ENCODE measurements at regions not wholly inside any gene's neighbourhood (a gene's known extent, or its start where the extent isn't known, plus 50 kb on each side); places are given as distances from the start of the nearest gene placed in this dataset.

GRCh38 chr5:61596265-61596664, 264.2 kb downstream of the ZSWIM6 start:
- Mint-ChIP-seq H3K4me3 (ENCODE audit: low read depth) (no peak overlapping the region), H3K36me3 (ENCODE audit: low read depth) (no peaks in the 10 kb centered on the region), H3K27ac (no peak overlapping the region), H3K9me3 (no peaks in the 10 kb centered on the region), H3K27me3 (ENCODE audit: low read depth) (peaks cover 10% of the 10 kb centered on the region), H3K4me1 (ENCODE audit: low read depth) (no peaks in the 10 kb centered on the region)
- intact Hi-C loops (cut with micrococcal nuclease): no loop called here
- no peak for DNase-seq (ENCODE audit: low spot score)

- no peak overlapping the region for H3K27ac Mint-ChIP-seq
- H3K4me3 Mint-ChIP-seq (ENCODE audit: low read depth): no peak overlapping the region
- no peaks in the 10 kb centered on the region for H3K9me3 Mint-ChIP-seq
- intact Hi-C loops (cut with micrococcal nuclease): no loop called here
- H3K27me3 Mint-ChIP-seq (ENCODE audit: low read depth): peaks cover 10% of the 10 kb centered on the region
- H3K36me3 Mint-ChIP-seq (ENCODE audit: low read depth): no peaks in the 10 kb centered on the region
- DNase-seq (ENCODE audit: low spot score): no peak
- no peaks in the 10 kb centered on the region for H3K4me1 Mint-ChIP-seq (ENCODE audit: low read depth)
Measured at GRCh38 chr5:61597684-61598083, 265.6 kb downstream of the ZSWIM6 start.

- Mint-ChIP-seq H3K4me3 (ENCODE audit: low read depth) (no peak overlapping the region), H3K36me3 (ENCODE audit: low read depth) (no peaks in the 10 kb centered on the region), H3K27ac (no peak overlapping the region), H3K4me1 (ENCODE audit: low read depth) (no peaks in the 10 kb centered on the region), H3K27me3 (ENCODE audit: low read depth) (peaks cover 10% of the 10 kb centered on the region), H3K9me3 (no peaks in the 10 kb centered on the region)
- DNase-seq (ENCODE audit: low spot score): no peak
- intact Hi-C loops (cut with micrococcal nuclease): no loop called here
Measured at GRCh38 chr5:61598126-61598525, 266.1 kb downstream of the ZSWIM6 start.

DNA sequence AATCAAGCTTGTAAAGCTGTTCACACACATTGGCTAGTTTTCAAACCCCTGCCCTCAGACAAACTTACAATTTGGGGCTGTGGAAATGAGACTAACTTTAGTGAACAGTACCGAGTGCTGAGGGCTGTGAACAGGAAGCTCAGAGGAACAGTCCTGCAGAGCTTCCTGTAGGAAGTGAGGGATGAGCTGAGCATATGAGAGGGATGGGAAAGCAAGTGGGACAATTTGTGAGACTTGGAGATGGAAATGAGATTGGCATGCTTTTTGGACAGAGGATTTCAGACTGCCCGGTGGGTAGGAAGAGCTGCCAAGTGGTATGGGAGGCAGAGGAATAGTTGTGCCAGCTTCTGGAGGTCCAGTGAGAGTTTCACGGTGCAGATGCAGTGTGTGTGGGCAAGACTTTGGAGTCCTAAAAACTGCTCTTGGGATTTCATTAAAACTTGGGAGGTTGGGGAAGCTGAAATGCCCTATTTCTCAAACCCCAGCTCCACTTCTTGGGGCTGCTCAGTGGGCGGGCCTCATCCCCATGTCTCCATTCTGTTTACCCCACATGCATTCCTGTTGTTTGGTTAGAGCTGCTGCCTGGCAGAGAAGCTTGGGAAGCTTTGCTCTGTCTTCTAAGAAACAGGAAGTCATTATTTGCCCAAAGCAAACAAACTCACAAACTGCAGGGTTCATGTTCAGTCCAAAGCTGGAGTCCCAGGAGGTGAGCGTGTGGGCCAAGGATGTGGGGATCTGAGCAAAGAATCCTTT, 267.5 kb downstream of the ZSWIM6 start:
- Mint-ChIP-seq H3K9me3 (no peaks in the 10 kb centered on the region), H3K4me3 (ENCODE audit: low read depth) (no peak overlapping the region), H3K36me3 (ENCODE audit: low read depth) (no peaks in the 10 kb centered on the region), H3K27ac (no peak overlapping the region), H3K27me3 (ENCODE audit: low read depth) (peaks cover 10% of the 10 kb centered on the region), H3K4me1 (ENCODE audit: low read depth) (no peaks in the 10 kb centered on the region)
- no peak for DNase-seq (ENCODE audit: low spot score)
- intact Hi-C loops (cut with micrococcal nuclease): no loop called here

GRCh38 chr5:61600123-61600444, 268.0 kb downstream of the ZSWIM6 start:
- intact Hi-C loops (cut with micrococcal nuclease): no loop called here
- Mint-ChIP-seq H3K36me3 (ENCODE audit: low read depth) (no peaks in the 10 kb centered on the region), H3K27ac (no peak overlapping the region), H3K4me1 (ENCODE audit: low read depth) (no peaks in the 10 kb centered on the region), H3K27me3 (ENCODE audit: low read depth) (peaks cover 10% of the 10 kb centered on the region), H3K9me3 (no peaks in the 10 kb centered on the region), H3K4me3 (ENCODE audit: low read depth) (no peak overlapping the region)
- no peak for DNase-seq (ENCODE audit: low spot score)

- H3K36me3 Mint-ChIP-seq (ENCODE audit: low read depth): no peaks in the 10 kb centered on the region
- DNase-seq (ENCODE audit: low spot score): no peak
- intact Hi-C loops (cut with micrococcal nuclease): no loop called here
- peaks cover 10% of the 10 kb centered on the region for H3K27me3 Mint-ChIP-seq (ENCODE audit: low read depth)
- no peaks in the 10 kb centered on the region for H3K9me3 Mint-ChIP-seq
- H3K4me3 Mint-ChIP-seq (ENCODE audit: low read depth): no peak overlapping the region
- no peaks in the 10 kb centered on the region for H3K4me1 Mint-ChIP-seq (ENCODE audit: low read depth)
- no peak overlapping the region for H3K27ac Mint-ChIP-seq
Measured at GRCh38 chr5:61600945-61601511, 269.0 kb downstream of the ZSWIM6 start.

GRCh38 chr5:61603211-61603908, 271.3 kb downstream of the ZSWIM6 start:
- Mint-ChIP-seq H3K27me3 (ENCODE audit: low read depth) (peaks cover 2% of the 10 kb centered on the region), H3K4me1 (ENCODE audit: low read depth) (no peaks in the 10 kb centered on the region), H3K36me3 (ENCODE audit: low read depth) (no peaks in the 10 kb centered on the region), H3K4me3 (ENCODE audit: low read depth) (no peak overlapping the region), H3K9me3 (no peaks in the 10 kb centered on the region), H3K27ac (no peak overlapping the region)
- intact Hi-C loops (cut with micrococcal nuclease): no loop called here
- no peak for DNase-seq (ENCODE audit: low spot score)

DNA sequence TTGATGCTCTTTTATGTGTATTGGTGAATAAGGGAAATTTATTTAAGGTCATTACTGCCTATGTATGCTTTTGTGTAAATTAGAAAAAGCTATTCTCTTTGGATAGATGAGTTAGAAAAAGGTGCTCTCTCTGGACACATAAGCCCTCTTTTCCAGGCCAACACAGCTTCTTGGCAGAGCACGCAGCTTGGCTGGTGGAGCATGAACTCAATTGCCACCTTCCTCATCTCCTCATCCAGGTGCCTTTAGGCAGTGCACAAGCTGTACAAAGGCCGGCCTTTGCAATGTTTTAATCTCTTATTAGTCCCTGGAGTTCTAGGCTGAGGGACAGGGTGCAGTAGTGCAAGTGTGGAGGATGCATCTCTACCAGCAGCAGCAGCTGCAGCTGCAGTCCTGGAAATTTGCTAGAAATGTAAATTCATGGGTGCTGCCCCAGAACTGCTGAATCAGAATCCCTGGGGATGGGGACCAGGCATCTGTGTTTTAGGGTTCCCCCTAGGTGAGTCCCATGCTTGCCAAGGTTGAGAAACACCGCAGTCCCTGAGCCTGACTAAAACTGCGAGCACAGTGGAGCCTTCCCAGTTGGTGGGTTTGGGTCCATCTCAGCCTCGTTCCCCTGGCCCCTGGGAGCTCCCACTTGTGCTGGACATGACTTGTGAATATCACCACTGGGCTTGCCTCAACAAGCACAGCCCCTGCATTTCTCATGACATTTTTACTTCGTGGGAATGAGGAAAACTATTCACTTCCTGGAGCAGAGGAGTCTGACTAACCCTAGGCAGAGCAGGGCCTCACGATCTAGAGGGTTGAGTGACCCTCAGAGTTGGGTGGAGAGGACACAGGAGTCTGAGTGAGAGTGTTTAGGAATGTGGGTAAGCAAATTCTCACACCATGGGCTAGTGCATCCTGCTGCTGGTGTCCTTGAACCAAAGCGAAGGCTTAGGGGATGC, 272.3 kb downstream of the ZSWIM6 start:
- peaks cover 2% of the 10 kb centered on the region for H3K27me3 Mint-ChIP-seq (ENCODE audit: low read depth)
- H3K27ac Mint-ChIP-seq: no peak overlapping the region
- no peaks in the 10 kb centered on the region for H3K36me3 Mint-ChIP-seq (ENCODE audit: low read depth)
- no peak overlapping the region for H3K4me3 Mint-ChIP-seq (ENCODE audit: low read depth)
- no peaks in the 10 kb centered on the region for H3K4me1 Mint-ChIP-seq (ENCODE audit: low read depth)
- H3K9me3 Mint-ChIP-seq: no peaks in the 10 kb centered on the region
- no peak for DNase-seq (ENCODE audit: low spot score)
- intact Hi-C loops (cut with micrococcal nuclease): no loop called here

GRCh38 chr5:61609840-61610677, 278.0 kb downstream of the ZSWIM6 start:
- no peak for DNase-seq (ENCODE audit: low spot score)
- no peaks in the 10 kb centered on the region for H3K36me3 Mint-ChIP-seq (ENCODE audit: low read depth)
- H3K27me3 Mint-ChIP-seq (ENCODE audit: low read depth): peaks cover 4% of the 10 kb centered on the region
- no peaks in the 10 kb centered on the region for H3K9me3 Mint-ChIP-seq
- H3K4me3 Mint-ChIP-seq (ENCODE audit: low read depth): no peak overlapping the region
- no peak overlapping the region for H3K27ac Mint-ChIP-seq
- intact Hi-C loops (cut with micrococcal nuclease): no loop called here
- no peaks in the 10 kb centered on the region for H3K4me1 Mint-ChIP-seq (ENCODE audit: low read depth)

DNA sequence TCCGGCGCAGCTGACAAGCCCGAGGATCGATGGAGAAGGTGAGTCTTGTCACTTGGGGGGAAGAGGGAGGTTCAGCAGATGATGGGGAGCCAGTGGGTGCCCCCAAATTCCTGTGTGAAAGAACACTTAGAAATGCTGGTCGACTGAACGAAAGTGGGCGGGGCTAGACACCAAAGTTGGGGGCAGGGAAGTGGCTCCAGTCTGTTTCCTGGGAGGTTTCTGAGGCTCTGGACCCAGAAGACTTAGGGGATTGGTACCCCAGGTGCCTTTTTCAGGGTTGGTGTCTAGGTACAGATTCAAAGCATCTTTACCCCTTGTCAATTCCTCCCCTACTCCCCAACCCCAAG, 278.6 kb downstream of the ZSWIM6 start:
- no peak overlapping the region for H3K27ac Mint-ChIP-seq
- intact Hi-C loops (cut with micrococcal nuclease): no loop called here
- H3K4me1 Mint-ChIP-seq (ENCODE audit: low read depth): no peaks in the 10 kb centered on the region
- no peaks in the 10 kb centered on the region for H3K36me3 Mint-ChIP-seq (ENCODE audit: low read depth)
- no peak overlapping the region for H3K4me3 Mint-ChIP-seq (ENCODE audit: low read depth)
- no peaks in the 10 kb centered on the region for H3K9me3 Mint-ChIP-seq
- H3K27me3 Mint-ChIP-seq (ENCODE audit: low read depth): peaks cover 2% of the 10 kb centered on the region
- DNase-seq (ENCODE audit: low spot score): no peak

DNA sequence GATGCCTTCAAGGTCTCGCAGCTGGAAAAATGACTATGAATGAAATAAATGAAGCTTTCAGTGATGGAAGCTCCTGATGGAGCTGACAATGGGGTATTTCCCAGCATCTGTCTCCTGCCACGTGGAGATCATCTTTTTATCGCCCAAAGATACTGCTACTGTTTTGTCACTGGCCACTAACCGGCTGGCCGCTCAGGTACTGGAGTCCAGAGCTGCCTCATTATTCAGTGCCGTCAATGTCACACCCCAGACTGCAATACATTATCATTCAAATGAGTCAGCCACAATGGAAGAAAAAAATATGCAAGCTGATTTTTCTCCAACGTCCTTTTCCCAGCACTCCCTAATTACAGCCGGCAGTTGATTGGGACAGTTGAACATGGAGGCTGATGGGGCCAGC, 280.4 kb downstream of the ZSWIM6 start:
- Mint-ChIP-seq H3K27ac (no peak overlapping the region), H3K4me1 (ENCODE audit: low read depth) (no peaks in the 10 kb centered on the region), H3K4me3 (ENCODE audit: low read depth) (no peak overlapping the region), H3K36me3 (ENCODE audit: low read depth) (no peaks in the 10 kb centered on the region), H3K27me3 (ENCODE audit: low read depth) (peaks cover 2% of the 10 kb centered on the region), H3K9me3 (no peaks in the 10 kb centered on the region)
- intact Hi-C loops (cut with micrococcal nuclease): no loop called here
- DNase-seq (ENCODE audit: low spot score): no peak

DNA sequence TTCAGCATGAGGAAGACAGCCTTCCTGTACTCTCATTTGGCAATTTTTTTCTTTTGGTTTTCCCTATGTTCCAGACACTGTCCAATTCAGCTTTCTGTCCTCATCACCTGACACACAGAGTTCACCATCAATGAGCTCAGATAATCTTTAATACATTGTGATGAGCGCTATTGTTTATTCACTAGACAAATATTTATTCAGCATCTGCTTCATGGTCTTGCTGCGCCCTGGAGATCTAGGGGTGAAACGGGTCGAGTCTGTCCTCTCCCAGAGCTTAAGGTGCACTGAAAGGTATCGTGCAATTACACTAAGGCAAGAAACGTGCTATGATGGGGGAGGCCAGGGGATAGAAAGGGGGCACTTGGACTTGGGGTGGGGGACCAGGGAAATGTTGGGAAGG, 281.6 kb downstream of the ZSWIM6 start:
- no peak overlapping the region for H3K4me3 Mint-ChIP-seq (ENCODE audit: low read depth)
- no peak overlapping the region for H3K27ac Mint-ChIP-seq
- no peaks in the 10 kb centered on the region for H3K9me3 Mint-ChIP-seq
- no peaks in the 10 kb centered on the region for H3K36me3 Mint-ChIP-seq (ENCODE audit: low read depth)
- peaks cover 2% of the 10 kb centered on the region for H3K27me3 Mint-ChIP-seq (ENCODE audit: low read depth)
- intact Hi-C loops (cut with micrococcal nuclease): no loop called here
- DNase-seq (ENCODE audit: low spot score): no peak
- H3K4me1 Mint-ChIP-seq (ENCODE audit: low read depth): no peaks in the 10 kb centered on the region

Measured in activated T-helper 2 cell treated with anti-CD3 and anti-CD28 coated beads, Interferon-gamma antibody, Interleukin-2, Interleukin-4, amounts not matched to agents 10 μg/mL and 5 μg/mL and 100 μg/mL, durations not matched to agents 14 hours and 24 hours and 36 hours (primary cell).